ENCODE measurements at regions not wholly inside any gene's neighbourhood (a gene's known extent, or its start where the extent isn't known, plus 50 kb on each side); places are given as distances from the start of the nearest gene placed in this dataset.

GRCh38 chr7:131232768-131233167, 94.9 kb upstream of the MKLN1 start:
- DNase-seq (ENCODE audit: low spot score): no peak
- ChIA-PET POLR2A (no interaction called here), CTCF (interaction anchor here (1.1 kb wide), 1 partner anchor 336 kb away, joined by 3 read pairs; no protein-coding TSS in a partner anchor)
- no peak for ATAC-seq
- H3K27ac Mint-ChIP-seq: no peak overlapping the region
- no peaks in the 10 kb centered on the region for H3K36me3 Mint-ChIP-seq
- no peaks in the 10 kb centered on the region; the same call in 1 of the 2 replicates for H3K9me3 Mint-ChIP-seq
- TF ChIP-seq GRHL2 (CRISPR knock-in tag; IDR thresholded peaks at IDR 0.05; ENCODE audit: insufficient replicate concordance, severe bottlenecking) (no peak), ETV6 (CRISPR knock-in tag; IDR thresholded peaks at IDR 0.05) (no peak), ATF2 (CRISPR knock-in tag; IDR thresholded peaks at IDR 0.05; ENCODE audit: borderline replicate concordance, low read depth) (no peak)
- H3K27me3 Mint-ChIP-seq (ENCODE audit: low read depth): no peaks in the 10 kb centered on the region
- peaks cover 23% of the 10 kb centered on the region for H3K4me1 Mint-ChIP-seq
- H3K4me3 Mint-ChIP-seq: no peak overlapping the region

- TF ChIP-seq HMGA2 (CRISPR knock-in tag; IDR thresholded peaks at IDR 0.05) (0 out of 2 replicates have a peak, but pooled peaks have one; percentile 24), ARID4B (CRISPR knock-in tag; IDR thresholded peaks at IDR 0.05; ENCODE audit: borderline replicate concordance) (no peak)
- ChIA-PET POLR2A (no interaction called here), CTCF (no interaction called here)
- Mint-ChIP-seq H3K27me3 (ENCODE audit: low read depth) (no peaks in the 10 kb centered on the region), H3K27ac (no peak overlapping the region), H3K9me3 (0 out of 2 replicates have a peak, but pooled peaks cover under 1% of the 10 kb centered on the region), H3K36me3 (no peaks in the 10 kb centered on the region), H3K4me3 (no peak overlapping the region), H3K4me1 (peaks cover 21% of the 10 kb centered on the region)
- DNase-seq (ENCODE audit: low spot score): no peak
- ATAC-seq: no peak
These were observed 94.5 kb upstream of the MKLN1 start for GRCh38 chr7:131233193-131233592.

GRCh38 chr7:131234719-131235488, 92.8 kb upstream of the MKLN1 start:
- CTCF ChIA-PET: no interaction called here
- ATAC-seq: no peak
- H3K27ac Mint-ChIP-seq: 0 out of 2 replicates have a peak overlapping the region, but pooled peaks have one; percentile 17
- DNase-seq (ENCODE audit: low spot score): no peak
- 0 out of 2 replicates have a peak, but pooled peaks cover 7% of the 10 kb centered on the region for H3K9me3 Mint-ChIP-seq
- POLR2A ChIA-PET: no interaction called here
- no peak overlapping the region for H3K4me3 Mint-ChIP-seq
- H3K36me3 Mint-ChIP-seq: no peaks in the 10 kb centered on the region
- no peaks in the 10 kb centered on the region for H3K27me3 Mint-ChIP-seq (ENCODE audit: low read depth)
- peaks cover 21% of the 10 kb centered on the region for H3K4me1 Mint-ChIP-seq
- TF ChIP-seq ZNF532 (CRISPR knock-in tag; IDR thresholded peaks at IDR 0.05; ENCODE audit: borderline replicate concordance) (no peak), ESRRA (CRISPR knock-in tag; IDR thresholded peaks at IDR 0.05; ENCODE audit: borderline replicate concordance) (no peak), CBFB (CRISPR knock-in tag; IDR thresholded peaks at IDR 0.05; ENCODE audit: low read depth) (no peak), E2F1 (CRISPR knock-in tag; IDR thresholded peaks at IDR 0.05) (no peak), ZNF416 (CRISPR knock-in tag; IDR thresholded peaks at IDR 0.05) (no peak), PREB (CRISPR knock-in tag; IDR thresholded peaks at IDR 0.05; ENCODE audit: borderline replicate concordance) (no peak), TEAD4 (CRISPR knock-in tag; IDR thresholded peaks at IDR 0.05) (no peak), IRF1 (CRISPR knock-in tag; IDR thresholded peaks at IDR 0.05) (no peak), FOXP4 (CRISPR knock-in tag; IDR thresholded peaks at IDR 0.05) (no peak)

All from WTC11 (cell line).